Nephron progenitor cell (in vitro differentiated cells): ENCODE measurements at regions not wholly inside any gene's neighbourhood (a gene's known extent, or its start where the extent isn't known, plus 50 kb on each side); places are given as distances from the start of the nearest gene placed in this dataset.
A peak's percentile ranks its signal among the peaks of the same experiment; 100 is the strongest.

Experiments
- DNase-seq: peaks from one replicate; pipeline ENCODE4 v3.0.0; 2021
- H3K27ac Mint-ChIP-seq: 2 replicates; pipeline ENCODE4 v1.8.0; 2021; ENCODE audit warnings: mild to moderate bottlenecking, moderate library complexity, mixed read lengths
- H3K27me3 Mint-ChIP-seq: 2 replicates; pipeline ENCODE4 v1.8.0; 2021; ENCODE audit warnings: mild to moderate bottlenecking, low read depth, mixed read lengths; ENCODE audit not compliant: poor library complexity
- H3K36me3 Mint-ChIP-seq: 2 replicates; pipeline ENCODE4 v1.8.0; 2021; ENCODE audit warnings: low read depth, mixed read lengths
- H3K4me1 Mint-ChIP-seq: 2 replicates; pipeline ENCODE4 v1.8.0; 2021; ENCODE audit warnings: mixed read lengths
- H3K4me3 Mint-ChIP-seq: 2 replicates; pipeline ENCODE4 v1.8.0; 2021; ENCODE audit warnings: mild to moderate bottlenecking, moderate library complexity, mixed read lengths
- H3K9me3 Mint-ChIP-seq: 2 replicates; pipeline ENCODE4 v1.8.0; 2021; ENCODE audit warnings: mild to moderate bottlenecking, moderate library complexity, mixed read lengths
- TF ChIP-seq, protein P1 (sequence below): fragments of 200-600 bp; sonication (generic); IDR thresholded peaks from 2 replicates; pipeline ENCODE4 v1.5.0; 2021; ENCODE audit warnings: antibody characterized with exemption

DNA sequence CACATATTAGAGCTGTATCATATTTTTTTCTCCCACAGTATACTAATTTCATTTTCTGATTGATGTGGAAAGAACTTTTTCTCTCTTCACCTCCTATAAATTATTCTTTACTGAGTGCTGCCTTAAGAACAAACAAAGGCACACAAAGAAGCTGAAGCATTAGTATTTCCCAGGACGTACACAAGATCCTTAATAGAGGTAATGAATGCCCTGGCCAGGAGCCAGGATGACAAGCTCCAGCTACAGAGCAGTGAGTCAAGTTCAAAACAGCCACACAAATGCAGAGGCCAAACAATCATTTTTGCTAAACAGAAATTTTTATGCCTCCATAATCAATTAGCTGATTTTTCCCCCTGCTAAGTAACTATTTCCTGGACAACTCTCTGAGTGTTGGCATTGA, 639.6 kb downstream of the EPHA7 start:
- no peaks in the 10 kb centered on the region for H3K27me3 Mint-ChIP-seq
- no peak overlapping the region for H3K27ac Mint-ChIP-seq

DNA sequence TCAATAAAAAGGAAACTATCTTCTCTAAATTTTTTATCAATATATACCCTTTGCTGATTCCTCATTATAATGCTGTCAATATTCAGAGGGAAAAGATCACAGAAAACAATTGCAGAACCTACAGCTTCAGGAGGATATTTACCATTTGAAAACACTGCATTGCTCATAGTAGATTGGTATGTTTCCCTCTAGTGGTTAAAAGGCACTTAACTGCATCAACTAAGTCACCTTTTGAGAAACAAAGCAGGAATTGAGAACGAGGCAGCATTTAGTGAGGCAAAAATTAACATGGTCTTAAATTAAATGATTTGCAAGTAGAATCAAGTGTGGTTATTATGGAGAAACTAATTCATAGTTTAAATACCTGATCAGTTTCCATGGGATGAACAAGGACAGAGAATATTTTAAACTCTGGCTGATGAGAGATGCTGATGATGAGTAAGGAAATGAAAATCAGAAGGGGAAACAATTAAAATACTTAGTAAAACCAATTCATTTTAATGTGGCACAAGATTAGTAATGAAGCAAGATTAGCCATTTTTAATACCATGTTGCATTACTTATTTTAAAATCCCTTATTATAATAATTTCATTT, 642.1 kb downstream of the EPHA7 start:
- Mint-ChIP-seq H3K4me3 (no peak overlapping the region), H3K36me3 (no peaks in the 10 kb centered on the region), H3K9me3 (no peaks in the 10 kb centered on the region), H3K27ac (no peak overlapping the region), H3K27me3 (no peaks in the 10 kb centered on the region), H3K4me1 (peaks cover 3% of the 10 kb centered on the region)
- TF ChIP-seq, protein P1, sequence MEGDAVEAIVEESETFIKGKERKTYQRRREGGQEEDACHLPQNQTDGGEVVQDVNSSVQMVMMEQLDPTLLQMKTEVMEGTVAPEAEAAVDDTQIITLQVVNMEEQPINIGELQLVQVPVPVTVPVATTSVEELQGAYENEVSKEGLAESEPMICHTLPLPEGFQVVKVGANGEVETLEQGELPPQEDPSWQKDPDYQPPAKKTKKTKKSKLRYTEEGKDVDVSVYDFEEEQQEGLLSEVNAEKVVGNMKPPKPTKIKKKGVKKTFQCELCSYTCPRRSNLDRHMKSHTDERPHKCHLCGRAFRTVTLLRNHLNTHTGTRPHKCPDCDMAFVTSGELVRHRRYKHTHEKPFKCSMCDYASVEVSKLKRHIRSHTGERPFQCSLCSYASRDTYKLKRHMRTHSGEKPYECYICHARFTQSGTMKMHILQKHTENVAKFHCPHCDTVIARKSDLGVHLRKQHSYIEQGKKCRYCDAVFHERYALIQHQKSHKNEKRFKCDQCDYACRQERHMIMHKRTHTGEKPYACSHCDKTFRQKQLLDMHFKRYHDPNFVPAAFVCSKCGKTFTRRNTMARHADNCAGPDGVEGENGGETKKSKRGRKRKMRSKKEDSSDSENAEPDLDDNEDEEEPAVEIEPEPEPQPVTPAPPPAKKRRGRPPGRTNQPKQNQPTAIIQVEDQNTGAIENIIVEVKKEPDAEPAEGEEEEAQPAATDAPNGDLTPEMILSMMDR: peak; percentile 65
- no peak for DNase-seq

More for the DNA sequence above, 639.6 kb downstream of the EPHA7 start:
- TF ChIP-seq, protein P1: no peak
- Mint-ChIP-seq H3K4me1 (peaks cover 3% of the 10 kb centered on the region), H3K36me3 (no peaks in the 10 kb centered on the region), H3K4me3 (no peak overlapping the region), H3K9me3 (no peaks in the 10 kb centered on the region)
- DNase-seq: no peak

DNA sequence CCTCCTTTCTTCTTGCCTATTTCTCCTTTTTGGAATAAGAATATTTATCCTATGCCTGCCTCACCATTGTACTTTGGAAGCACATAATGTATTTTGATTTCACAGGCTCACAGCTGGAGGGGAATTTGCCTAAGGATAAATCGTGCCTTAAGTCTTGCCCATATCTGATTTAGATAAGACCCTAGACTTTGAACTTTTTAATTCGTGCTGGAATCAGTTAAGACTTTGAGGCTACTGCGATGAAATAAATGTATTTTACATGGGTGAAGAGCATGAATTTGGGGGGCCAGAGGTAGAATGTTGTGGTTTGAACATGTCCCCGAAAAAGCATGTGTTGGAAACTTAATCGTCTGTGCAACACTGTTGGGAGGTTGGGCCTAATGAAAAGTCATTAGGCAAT, 648.8 kb downstream of the EPHA7 start:
- no peak for DNase-seq
- H3K9me3 Mint-ChIP-seq: no peaks in the 10 kb centered on the region
- no peaks in the 10 kb centered on the region for H3K36me3 Mint-ChIP-seq
- H3K4me1 Mint-ChIP-seq: no peaks in the 10 kb centered on the region
- no peaks in the 10 kb centered on the region for H3K27me3 Mint-ChIP-seq
- no peak overlapping the region for H3K27ac Mint-ChIP-seq
- H3K4me3 Mint-ChIP-seq: no peak overlapping the region
- TF ChIP-seq, protein P1: no peak

DNA sequence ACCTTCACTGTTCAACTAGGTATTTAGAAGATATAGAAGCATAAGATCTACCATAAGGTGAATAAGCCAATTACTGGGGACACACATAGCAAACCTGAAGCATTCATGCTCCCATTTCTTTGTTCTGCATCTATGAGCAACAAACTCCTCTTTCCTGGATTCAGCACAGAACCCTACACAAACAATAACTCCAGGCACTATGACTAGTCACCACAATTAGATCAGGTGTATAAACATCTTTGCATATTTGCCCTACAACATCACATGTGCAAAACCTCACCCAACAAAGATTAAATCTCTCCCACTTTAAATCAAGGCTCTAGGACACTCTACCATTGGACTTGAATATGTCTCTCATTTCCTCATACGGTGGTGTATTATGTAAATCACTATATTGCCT, 652.3 kb downstream of the EPHA7 start:
- Mint-ChIP-seq H3K27ac (no peak overlapping the region), H3K4me1 (peaks cover 15% of the 10 kb centered on the region), H3K27me3 (no peaks in the 10 kb centered on the region)

DNA sequence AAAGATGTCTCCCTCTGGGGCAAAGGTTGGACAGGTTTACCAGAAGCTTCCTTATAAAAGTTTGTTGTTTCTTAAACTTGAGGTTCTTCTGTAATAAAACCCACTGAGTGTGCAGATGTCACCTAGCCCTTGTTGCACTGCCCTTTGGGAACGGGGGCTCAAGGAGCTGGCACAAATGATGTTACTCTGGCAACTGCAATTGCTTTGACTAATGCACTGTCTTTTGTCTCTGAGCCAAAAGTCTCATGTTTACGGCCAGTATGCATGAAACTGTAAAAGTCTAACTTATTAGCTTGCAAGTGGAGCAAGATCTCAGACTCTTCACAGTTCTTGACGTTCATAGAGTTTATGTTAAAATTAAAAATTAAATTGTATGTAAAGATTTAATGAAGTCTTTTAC, 655.7 kb downstream of the EPHA7 start:
- Mint-ChIP-seq H3K9me3 (no peaks in the 10 kb centered on the region), H3K27ac (peak overlapping the region; percentile 83), H3K36me3 (no peaks in the 10 kb centered on the region), H3K4me1 (peaks cover 21% of the 10 kb centered on the region), H3K4me3 (no peak overlapping the region), H3K27me3 (no peaks in the 10 kb centered on the region)
- TF ChIP-seq, protein P1: no peak
- no peak for DNase-seq

More for the DNA sequence above, 652.3 kb downstream of the EPHA7 start:
- Mint-ChIP-seq H3K36me3 (no peaks in the 10 kb centered on the region), H3K9me3 (no peaks in the 10 kb centered on the region), H3K4me3 (no peak overlapping the region)
- DNase-seq: no peak
- TF ChIP-seq, protein P1: no peak

DNA sequence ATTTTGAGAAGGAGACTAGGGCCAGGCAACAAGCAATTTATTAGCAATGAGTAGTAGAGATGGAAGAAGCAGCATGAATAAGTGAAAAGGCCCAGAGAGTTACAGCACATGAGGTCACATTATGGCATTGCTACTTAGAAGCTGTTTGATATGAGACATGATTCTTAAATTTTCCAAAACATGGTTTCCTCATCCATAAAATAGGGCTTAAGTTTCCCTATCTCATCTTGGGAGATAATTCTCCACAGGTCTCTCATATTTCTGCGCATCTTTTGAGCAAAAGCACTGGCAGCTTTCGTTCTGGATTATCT, 656.1 kb downstream of the EPHA7 start:
- Mint-ChIP-seq H3K4me3 (no peak overlapping the region), H3K4me1 (peaks cover 21% of the 10 kb centered on the region), H3K9me3 (no peaks in the 10 kb centered on the region), H3K27ac (peak overlapping the region; percentile 83), H3K27me3 (no peaks in the 10 kb centered on the region), H3K36me3 (no peaks in the 10 kb centered on the region)
- TF ChIP-seq, protein P1: no peak
- DNase-seq: no peak
